ENCODE measurements at regions not wholly inside any gene's neighbourhood (a gene's known extent, or its start where the extent isn't known, plus 50 kb on each side); places are given as distances from the start of the nearest gene placed in this dataset.
"Not testable (repeated sequence)": the region's sequence is repeated elsewhere in the genome, so short reads cannot be mapped to it uniquely, and the experiment has no call there.

GRCh38 chr1:233722212-233722979 lies 108.5 kb downstream of the KCNK1 start:
- DNase-seq (ENCODE audit: low spot score) = no peak

GRCh38 chr1:233723387-233723786 lies 109.5 kb downstream of the KCNK1 start:
- no peak for DNase-seq (ENCODE audit: low spot score)

GRCh38 chr1:233724131-233724631 lies 110.3 kb downstream of the KCNK1 start:
- not testable (repeated sequence) for DNase-seq (ENCODE audit: low spot score)

DNA sequence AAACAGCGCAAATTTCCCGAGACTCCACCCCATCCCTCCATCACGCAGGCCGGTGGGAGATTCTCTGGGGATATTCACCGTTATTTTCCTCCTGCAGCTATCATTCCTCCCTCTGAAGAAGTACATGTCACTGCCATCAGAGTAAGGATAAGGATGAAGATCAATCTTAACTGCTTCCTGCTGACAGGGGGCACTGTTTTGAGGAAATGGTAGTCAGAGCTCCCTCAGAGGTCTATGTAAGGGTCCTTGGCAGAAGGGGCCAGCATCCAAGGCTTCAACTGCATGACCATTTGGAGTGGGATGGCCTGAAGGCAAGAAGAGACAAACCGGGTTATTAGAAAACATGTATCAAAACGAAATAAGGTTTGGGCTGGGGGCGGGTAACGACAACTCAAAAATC lies 111.5 kb downstream of the KCNK1 start:
- DNase-seq (ENCODE audit: low spot score) = no peak

DNA sequence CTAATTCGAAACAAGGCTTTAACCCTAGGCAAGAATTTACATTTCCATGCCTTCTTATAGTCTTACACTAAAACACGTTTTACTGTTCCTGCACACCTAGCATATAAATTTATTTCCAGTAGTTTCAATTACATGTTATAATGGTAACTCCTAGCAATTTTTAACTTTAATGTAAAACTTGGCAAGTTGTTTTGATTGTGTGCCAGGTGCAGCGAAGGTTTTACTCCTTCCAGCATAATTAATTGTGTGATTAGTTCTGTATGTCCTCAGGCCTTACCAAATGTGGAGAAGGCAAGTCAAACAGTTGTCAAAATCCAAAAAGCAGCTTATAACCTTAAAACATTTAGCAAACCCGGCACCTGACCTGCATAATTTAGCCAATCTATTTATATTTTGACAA lies 114.8 kb downstream of the KCNK1 start:
- DNase-seq (ENCODE audit: low spot score) = no peak

GRCh38 chr1:233730380-233730779 lies 116.5 kb downstream of the KCNK1 start:
- no peak for DNase-seq (ENCODE audit: low spot score)

DNA sequence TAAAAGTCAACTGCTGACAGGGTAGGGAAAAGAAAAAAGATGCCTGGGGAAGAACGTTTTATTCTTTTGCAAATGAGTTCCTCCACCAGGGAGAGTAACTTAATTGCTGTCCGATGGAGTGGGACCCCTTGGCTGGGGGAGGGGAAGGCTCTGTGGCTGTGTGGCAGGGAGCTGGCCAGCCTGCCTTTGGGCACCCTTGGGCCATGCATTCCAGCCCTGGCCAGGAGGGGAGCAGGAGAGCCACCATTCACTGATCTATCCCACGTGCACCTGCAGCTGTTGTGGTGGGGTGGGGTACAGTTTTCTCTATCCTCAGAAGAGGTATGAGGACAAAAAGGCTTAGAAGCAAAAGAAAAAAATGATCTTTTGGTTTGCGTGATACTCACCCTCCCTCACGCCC lies 116.9 kb downstream of the KCNK1 start:
- DNase-seq (ENCODE audit: low spot score) = no peak

DNA sequence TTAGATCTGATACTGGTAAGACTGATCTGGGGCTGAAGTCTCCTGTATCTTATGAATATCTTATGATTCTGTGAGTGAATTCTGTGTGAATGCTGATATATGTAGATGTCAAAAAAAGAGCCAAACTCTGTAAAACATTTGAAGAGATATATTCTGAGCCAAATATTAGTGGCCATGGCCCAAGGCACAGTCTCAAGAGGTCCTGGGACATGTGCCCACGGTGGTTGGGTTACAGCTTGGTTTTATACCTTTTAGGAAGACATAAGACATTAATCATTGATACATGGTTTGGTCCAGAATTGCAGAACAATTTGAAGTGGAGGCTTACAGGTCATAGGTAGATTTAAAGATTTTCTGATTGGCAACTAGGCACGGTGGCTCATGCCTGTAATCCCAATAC lies 118.3 kb downstream of the KCNK1 start:
- no peak for DNase-seq (ENCODE audit: low spot score)

- DNase-seq (ENCODE audit: low spot score) = no peak
Measured at GRCh38 chr1:233734456-233734855, 120.5 kb downstream of the KCNK1 start.

DNA sequence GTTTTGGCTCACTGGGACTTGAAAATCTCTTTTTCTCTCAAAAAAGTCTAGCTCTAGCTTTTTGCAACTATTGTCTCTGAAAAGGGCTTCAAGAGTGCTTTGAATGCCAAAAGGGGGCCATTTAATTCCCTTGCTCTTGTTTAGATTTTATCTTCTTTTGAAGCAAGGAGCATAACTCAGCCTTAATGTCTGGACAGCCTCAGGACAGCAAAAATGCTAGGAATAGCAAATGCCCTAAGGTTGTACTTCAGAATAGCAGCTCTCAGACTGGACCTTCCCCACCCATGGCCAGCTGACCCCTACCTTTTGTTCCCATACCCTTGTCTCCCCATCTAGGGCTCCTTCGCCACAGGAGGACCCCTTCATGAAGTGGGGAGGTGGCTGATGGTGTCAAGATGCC lies 121.4 kb downstream of the KCNK1 start:
- no peak for DNase-seq (ENCODE audit: low spot score)

DNA sequence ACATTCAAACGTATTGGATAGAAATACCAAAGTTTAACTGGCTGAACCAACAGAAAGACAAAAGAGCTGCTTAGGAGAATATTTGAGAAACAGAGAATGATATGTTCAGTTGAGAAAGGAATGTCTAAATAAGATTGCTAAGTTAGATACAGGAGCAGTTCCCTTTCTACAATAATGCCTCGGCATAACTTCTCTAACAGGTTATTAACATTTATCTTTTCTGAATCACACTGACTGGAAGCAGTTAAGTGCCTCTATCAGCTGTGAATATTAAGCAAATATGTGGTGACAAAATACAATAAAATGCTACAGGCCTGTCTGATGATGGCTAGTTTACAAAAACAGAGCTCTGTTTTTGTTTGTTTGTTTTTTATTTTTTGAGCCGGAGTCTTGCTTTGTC lies 121.9 kb downstream of the KCNK1 start:
- no peak for DNase-seq (ENCODE audit: low spot score)

DNA sequence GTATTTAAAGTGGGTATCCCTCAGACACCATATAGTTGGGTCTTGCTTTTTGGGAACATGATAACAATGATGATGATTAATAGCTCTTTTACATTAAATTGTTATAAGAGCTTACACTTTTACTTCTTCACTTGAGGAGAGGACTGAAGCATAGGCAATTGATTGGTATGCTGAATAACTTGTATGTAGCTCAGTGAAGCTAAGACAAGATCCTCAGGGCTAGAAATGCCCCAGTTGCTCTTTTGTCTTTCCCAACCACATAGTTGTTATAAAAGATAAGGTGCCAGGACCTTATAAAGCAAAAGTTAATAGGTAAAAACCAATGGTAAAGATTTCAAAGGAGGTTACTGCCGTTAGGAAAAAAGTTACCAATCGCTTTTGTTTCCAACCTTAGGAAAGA lies 123.4 kb downstream of the KCNK1 start:
- no peak for DNase-seq (ENCODE audit: low spot score)

DNA sequence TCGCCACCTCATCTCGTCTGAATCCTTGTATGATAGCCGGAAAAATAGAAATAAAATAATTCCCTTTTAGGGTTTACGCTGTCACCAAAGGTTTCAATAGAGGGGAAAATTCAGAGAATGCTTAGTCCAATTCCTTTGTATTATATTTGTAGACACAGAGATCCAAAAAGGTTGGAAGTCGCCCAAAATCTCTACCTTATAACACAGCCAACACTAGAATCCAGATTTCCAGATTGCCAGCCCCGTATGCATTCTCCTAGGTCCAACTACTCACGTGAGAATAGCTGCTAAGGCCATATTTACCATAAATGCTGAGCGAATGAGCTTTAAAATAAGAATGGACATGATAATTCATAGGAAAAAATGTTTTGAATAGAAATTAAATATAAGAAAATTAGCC lies 124.5 kb downstream of the KCNK1 start:
- no peak for DNase-seq (ENCODE audit: low spot score)

DNA sequence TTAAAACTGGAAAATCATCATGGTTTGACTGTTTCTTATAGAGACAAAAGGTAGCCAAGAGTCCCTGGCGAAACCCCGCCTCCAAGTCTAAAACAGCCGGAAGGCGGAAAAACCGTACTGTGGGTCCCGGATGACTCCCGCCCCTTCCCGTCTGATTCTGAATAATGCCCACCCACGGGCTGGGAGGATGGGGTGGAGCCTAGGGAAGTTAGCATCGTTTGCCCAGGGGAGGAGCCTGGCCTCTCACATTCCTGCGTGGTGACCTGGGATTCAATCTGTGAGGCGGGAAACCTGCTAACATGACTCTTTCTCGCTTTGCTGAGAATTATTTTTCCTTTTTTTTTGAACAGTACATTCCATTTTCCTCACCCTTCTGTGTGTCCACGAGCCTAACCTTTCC lies 124.9 kb downstream of the KCNK1 start:
- no peak for DNase-seq (ENCODE audit: low spot score)

GRCh38 chr1:233744779-233745513 lies 131.0 kb downstream of the KCNK1 start:
- DNase-seq (ENCODE audit: low spot score) = no peak

- no peak for DNase-seq (ENCODE audit: low spot score)
Measured at GRCh38 chr1:233750139-233750538, 136.2 kb downstream of the KCNK1 start.

DNA sequence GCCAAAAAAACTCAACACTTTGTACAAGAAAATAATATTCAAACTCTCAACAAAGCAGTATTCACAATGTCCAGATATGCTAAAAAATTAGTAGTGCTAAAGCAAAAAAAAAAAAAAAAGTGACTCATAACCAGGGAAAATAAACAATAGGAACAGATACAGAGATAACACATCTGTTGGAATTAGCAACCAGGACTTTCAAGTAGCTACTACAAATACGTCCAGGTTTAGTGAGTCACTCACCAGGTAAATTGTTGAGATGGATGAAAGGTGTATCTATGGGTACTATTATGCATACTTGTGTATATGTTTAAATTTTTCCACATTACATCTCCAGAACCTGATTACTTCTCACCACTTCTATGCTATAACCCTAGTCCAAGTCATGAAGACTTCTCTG lies 144.8 kb upstream of the SLC35F3 start:
- no peak for DNase-seq (ENCODE audit: low spot score)

DNA sequence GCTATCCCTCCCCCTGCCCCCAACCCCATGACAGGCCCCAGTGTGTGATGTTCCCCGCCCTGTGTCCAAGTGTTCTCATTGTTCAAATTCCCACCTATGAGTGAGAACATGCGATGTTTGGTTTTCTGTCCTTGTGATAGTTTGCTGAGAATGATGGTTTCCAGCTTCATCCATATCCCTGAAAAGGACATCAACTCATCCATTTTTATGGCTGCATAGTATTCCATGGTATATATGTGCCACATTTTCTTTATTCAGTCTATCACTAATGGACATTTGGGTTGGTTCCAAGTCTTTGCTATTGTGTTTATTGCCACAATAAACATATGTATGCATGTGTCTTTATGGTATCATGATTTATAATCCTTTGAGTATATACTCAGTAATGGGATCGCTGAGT lies 140.2 kb upstream of the SLC35F3 start:
- not testable (repeated sequence) for DNase-seq (ENCODE audit: low spot score)

DNA sequence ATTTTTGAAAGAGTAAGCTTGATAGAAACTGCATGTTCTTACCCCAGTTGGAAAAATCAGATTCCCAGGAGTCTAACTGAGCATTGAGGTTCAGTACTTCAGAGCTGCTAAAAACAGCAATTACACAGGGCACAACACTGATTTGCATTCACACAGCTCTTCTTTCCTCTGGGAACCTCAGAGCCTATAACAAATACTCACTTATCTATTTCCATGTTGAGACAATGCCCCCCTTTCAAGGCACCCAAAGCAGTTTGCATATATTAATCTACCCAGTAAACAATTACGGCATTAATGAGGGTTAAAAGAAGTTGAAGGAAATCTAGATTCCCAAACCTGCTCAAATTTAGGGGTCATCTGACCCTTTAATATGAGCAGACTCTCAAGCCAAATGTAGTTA lies 126.9 kb upstream of the SLC35F3 start:
- DNase-seq (ENCODE audit: low spot score) = no peak

DNA sequence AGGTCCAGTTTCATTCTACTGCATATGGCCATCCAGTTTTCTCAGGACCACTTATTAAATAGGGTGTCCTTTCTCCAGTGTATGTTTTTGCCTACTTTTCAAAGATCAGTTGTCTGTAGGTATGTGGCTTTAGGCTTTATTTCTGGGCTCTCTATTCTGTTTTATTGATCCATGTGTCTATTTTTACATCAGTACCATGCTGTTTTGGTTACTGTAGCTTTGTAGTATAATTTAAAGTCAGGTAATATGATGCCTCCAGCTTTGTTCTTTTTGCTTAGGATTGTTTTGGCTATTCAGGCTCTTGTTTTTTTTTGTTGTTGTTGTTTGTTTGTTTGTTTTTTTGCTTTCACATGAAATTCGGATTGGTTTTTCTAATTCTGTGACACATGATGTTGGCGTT lies 124.4 kb upstream of the SLC35F3 start:
- no peak for DNase-seq (ENCODE audit: low spot score)

DNA sequence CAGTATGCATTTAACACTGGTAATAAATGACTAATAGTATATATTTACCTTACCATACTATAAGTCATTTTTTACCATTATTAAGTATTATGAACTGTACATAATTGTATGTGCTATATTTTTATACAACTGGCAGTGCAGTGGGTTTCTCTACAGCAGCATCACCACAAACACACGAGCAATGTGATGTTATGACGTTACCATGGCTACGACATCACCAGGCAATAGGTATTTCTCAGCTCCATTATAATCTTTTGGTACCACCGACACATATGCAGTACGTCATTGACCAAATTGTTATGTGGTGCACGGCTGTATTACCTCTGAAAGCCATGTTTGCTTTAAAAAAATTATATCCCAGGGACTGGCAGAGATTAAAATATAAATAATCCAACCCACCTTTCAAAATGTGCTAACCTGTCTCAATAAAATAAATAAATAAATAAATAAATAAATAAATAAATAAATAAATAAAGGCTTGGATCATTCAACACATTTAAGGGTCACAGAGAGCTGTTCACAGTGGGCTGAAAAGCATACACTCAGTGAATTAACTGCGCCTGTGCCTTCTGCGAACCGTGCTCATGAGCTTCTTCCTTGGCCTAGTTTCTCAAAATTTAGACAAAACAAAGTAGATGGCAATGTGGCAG lies 121.4 kb upstream of the SLC35F3 start:
- DNase-seq (ENCODE audit: low spot score) = no peak

DNA sequence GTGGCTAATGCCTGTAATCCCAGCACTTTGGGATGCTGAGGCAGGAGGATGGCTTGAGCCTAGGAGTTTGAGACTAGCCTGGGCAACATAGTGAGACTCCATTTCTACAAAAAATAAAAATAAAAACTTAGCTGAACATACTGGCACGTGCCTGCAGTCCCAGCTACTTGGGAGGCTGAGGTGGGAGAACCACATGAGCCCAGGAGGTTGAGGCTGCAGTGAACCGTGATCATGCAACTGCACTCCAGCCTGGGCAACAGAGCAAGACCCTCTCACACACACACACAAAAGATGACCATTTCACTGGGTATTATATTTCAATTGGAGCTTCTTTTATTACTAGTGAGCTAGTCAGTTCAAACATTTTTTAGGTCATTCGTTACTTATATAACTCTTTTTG lies 116.9 kb upstream of the SLC35F3 start:
- no peak for DNase-seq (ENCODE audit: low spot score)

GRCh38 chr1:233788687-233789086 lies 115.8 kb upstream of the SLC35F3 start:
- DNase-seq (ENCODE audit: low spot score) = no peak

All from H4 (cell line).